ENCODE measurements at regions not wholly inside any gene's neighbourhood (a gene's known extent, or its start where the extent isn't known, plus 50 kb on each side); places are given as distances from the start of the nearest gene placed in this dataset.

- no peak for TF ChIP-seq CTCF (IDR thresholded peaks at IDR 0.05; ENCODE audit: low read length)
- TF ChIP-seq EZH2 (IDR thresholded peaks at IDR 0.05; ENCODE audit: borderline replicate concordance, low read length), result no peak
These were observed 217.3 kb upstream of the ERCC4 start for GRCh38 chr16:13702614-13703013.
